Right lobe of liver (tissue), 6 donors: ENCODE measurements at regions not wholly inside any gene's neighbourhood (a gene's known extent, or its start where the extent isn't known, plus 50 kb on each side); places are given as distances from the start of the nearest gene placed in this dataset.

Experiments
- ATAC-seq, 4 donors: fragments of 200-7000 bp; cut with Tn5 transposase; one replicate each; pipeline ENCODE4 v1.9.1; 2020; ENCODE audit warnings: mild to moderate bottlenecking in 4 of 4, moderate library complexity in 4 of 4
- DNase-seq, 3 donors: peaks; one replicate each; pipeline ENCODE4 v3.0.0-alpha.2; 2020
- H3K27ac ChIP-seq, 3 donors: fragments of 200-600 bp; one replicate each; pipeline ENCODE4 v1.8.0; 2022
- H3K27me3 ChIP-seq, 2 donors: fragments of 200-600 bp; one replicate each; pipeline ENCODE4 v1.8.0; 2022
- H3K36me3 ChIP-seq, 4 donors: fragments of 200-600 bp; sonication (generic) in 1 of 4; one replicate each; pipeline versions ENCODE4 v1.5.1 to v1.8.0; 2017 to 2022; ENCODE audit warnings: control low read depth in 1 of 4
- H3K4me1 ChIP-seq, 4 donors: fragments of 200-600 bp; sonication (generic) in 1 of 4; one replicate each; pipeline versions ENCODE4 v1.5.1 to v1.8.0; 2017 to 2022; ENCODE audit warnings: control low read depth in 1 of 4
- H3K4me3 ChIP-seq, 3 donors: fragments of 200-600 bp; one replicate each; pipeline ENCODE4 v1.8.0; 2022
- H3K9me3 ChIP-seq, 4 donors: fragments of 200-600 bp; sonication (generic) in 1 of 4; one replicate each; pipeline versions ENCODE4 v1.5.1 to v1.8.0; 2017 to 2022; ENCODE audit warnings: control low read depth in 1 of 4
- POLR2A ChIP-seq: fragments of 450-650 bp; IDR thresholded peaks from one replicate; pipeline ENCODE4 v1.6.1; 2017; ENCODE audit warnings: antibody characterized with exemption, mild to moderate bottlenecking
- WGBS: methylation state at CpG from one replicate; pipeline ENCODE4 v1.1.6; 2018; ENCODE audit warnings: low coverage, low lambda C conversion rate; ENCODE audit not compliant: insufficient coverage; ENCODE audit errors: missing lambda C conversion rate; 5-methylcytosine and 5-hydroxymethylcytosine counted together
- intact Hi-C, 2 donors: fragments of 100-400 bp; cut with DNase I; formaldehyde crosslinking; loops; one replicate each; pipeline versions ENCODE4 v1.11.2 to v1.14.1; 2022
- TF ChIP-seq, protein P1 (sequence below), 4 donors: fragments of 200-600 bp in 3 of 4; fragments of 450-650 bp in 1 of 4; IDR thresholded peaks; one replicate each; pipeline versions ENCODE4 v1.5.1 to v1.8.0; 2016 to 2022; ENCODE audit warnings: antibody characterized with exemption in 4 of 4, mild to moderate bottlenecking in 2 of 4
- donor health status: DM: no; HTN: yes; CAD: no.
- donor health status: DM: no; HTN: no; CAD: no.
- donor health status: DM: no; HTN: no; CAD: no.
- donor health status: DM: no; HTN: yes; CAD: no.
- donor health status: DM: no; HTN: yes; CAD: no.

- ATAC-seq (no peak), DNase-seq (no peak)
- Histone ChIP-seq H3K36me3 (no peaks in the 10 kb centered on the region), H3K27ac (no peak overlapping the region), H3K9me3 (no peaks in the 10 kb centered on the region), H3K4me3 (no peak overlapping the region), H3K27me3 (no peaks in the 10 kb centered on the region), H3K4me1 (no peaks in the 10 kb centered on the region)
- no peak for TF ChIP-seq POLR2A
- TF ChIP-seq, protein P1, sequence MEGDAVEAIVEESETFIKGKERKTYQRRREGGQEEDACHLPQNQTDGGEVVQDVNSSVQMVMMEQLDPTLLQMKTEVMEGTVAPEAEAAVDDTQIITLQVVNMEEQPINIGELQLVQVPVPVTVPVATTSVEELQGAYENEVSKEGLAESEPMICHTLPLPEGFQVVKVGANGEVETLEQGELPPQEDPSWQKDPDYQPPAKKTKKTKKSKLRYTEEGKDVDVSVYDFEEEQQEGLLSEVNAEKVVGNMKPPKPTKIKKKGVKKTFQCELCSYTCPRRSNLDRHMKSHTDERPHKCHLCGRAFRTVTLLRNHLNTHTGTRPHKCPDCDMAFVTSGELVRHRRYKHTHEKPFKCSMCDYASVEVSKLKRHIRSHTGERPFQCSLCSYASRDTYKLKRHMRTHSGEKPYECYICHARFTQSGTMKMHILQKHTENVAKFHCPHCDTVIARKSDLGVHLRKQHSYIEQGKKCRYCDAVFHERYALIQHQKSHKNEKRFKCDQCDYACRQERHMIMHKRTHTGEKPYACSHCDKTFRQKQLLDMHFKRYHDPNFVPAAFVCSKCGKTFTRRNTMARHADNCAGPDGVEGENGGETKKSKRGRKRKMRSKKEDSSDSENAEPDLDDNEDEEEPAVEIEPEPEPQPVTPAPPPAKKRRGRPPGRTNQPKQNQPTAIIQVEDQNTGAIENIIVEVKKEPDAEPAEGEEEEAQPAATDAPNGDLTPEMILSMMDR (IDR thresholded peaks at IDR 0.05): no peak
- intact Hi-C loops: no loop called here
- 37% methylated on average over 1 of the region's 3 CpGs for WGBS
Observed at GRCh38 chr3:181288145-181288544, 298.6 kb upstream of the DNAJC19 start.

- no peaks in the 10 kb centered on the region for H3K9me3 ChIP-seq
- H3K4me1 ChIP-seq: peaks cover 0 to 17% (median 0%) of the 10 kb centered on the region in 4 donors
- 30% methylated on average over 2 of the region's 2 CpGs for WGBS
- peak in 3 of 4 donors; percentile 35 to 56 (median 55) for ATAC-seq
- no peaks in the 10 kb centered on the region for H3K27me3 ChIP-seq
- intact Hi-C loops: no loop called here
- H3K36me3 ChIP-seq: no peaks in the 10 kb centered on the region
- no peak overlapping the region for H3K27ac ChIP-seq
- DNase-seq: no peak
- peak overlapping the region in 2 of 3 donors; percentile 25 to 31 for H3K4me3 ChIP-seq
- TF ChIP-seq, protein P1 (IDR thresholded peaks at IDR 0.05): no peak
- no peak for TF ChIP-seq POLR2A
Observed at GRCh38 chr3:181279239-181279565, 289.7 kb upstream of the DNAJC19 start.

DNA sequence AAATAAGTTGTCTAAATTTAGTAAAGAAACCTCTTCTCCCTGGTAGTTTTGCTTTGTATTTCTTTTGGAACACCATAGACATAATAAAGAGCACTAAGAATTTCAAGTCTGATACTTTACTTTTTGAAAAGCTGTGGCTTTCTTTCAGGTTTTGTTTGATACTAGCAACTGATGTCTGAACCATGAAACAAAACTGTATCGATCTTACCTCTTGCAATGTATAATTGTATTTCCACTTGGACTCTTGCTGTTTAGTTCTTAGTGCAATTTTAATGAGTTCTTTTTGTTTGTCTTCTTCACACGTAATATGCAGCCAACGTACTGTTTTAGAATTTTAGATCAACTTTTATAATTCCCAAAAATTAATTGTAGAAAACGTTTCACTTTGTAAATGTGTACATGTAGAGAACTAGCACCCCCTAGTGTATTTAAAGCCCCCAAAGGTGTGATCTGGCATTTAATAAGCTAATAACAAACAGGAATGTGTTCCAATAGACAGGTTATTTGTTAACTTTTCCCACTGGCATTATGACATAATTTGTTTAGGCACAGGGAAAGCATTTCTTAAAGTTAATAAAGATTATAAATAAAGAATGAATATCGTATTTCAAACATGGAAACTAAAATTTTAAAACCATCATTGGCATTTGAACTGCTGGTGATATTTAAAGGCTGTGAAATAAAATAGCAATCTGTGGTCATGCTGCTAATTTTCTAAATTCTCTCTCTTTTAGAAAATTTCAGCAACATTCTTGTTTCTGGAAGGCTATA lies 289.1 kb upstream of the DNAJC19 start:
- intact Hi-C loops: no loop called here
- 10% methylated on average over 5 of the region's 5 CpGs for WGBS
- peak overlapping the region in 2 of 3 donors; percentile 25 to 31 for H3K4me3 ChIP-seq

DNA sequence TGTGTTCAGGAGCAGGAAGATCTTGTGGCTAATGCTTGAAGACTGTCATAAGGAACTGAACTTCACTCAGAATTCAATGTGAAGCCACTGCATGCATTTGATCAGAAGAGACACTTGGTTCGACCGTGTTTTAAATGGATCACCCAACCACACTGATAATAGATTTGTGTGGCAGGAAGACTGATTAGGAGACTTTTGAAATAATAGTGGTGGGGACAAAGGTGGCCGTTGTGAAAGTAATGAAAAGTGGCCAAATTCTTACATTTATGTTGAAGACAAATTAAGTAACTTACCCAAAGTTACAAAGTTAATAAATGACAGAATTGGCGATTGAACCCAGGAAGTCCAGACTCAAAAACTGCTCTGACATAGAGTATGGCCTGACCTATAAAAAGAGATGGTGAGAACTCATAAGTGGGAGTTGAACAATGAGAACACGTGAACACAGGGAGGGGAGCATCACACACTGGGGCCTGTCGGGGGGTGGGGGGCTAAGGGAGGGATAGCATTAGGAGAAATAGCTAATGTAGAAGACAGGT lies 286.9 kb upstream of the DNAJC19 start:
- Histone ChIP-seq H3K4me3 (no peak overlapping the region), H3K36me3 (no peaks in the 10 kb centered on the region), H3K9me3 (no peaks in the 10 kb centered on the region), H3K27me3 (no peaks in the 10 kb centered on the region), H3K4me1 (peaks cover 0 to 17% (median 0%) of the 10 kb centered on the region in 4 donors), H3K27ac (peak overlapping the region in 1 of 3 donors; percentile 19)
- ATAC-seq (peak; percentile 74 to 90 (median 80)), DNase-seq (peak in 1 of 3 donors; percentile 46)
- 30% methylated on average over 6 of the region's 6 CpGs for WGBS
- TF ChIP-seq, protein P1 (IDR thresholded peaks at IDR 0.05): no peak
- no peak for TF ChIP-seq POLR2A
- intact Hi-C loops: no loop called here

More for the DNA sequence above, 289.1 kb upstream of the DNAJC19 start:
- Histone ChIP-seq H3K9me3 (no peaks in the 10 kb centered on the region), H3K36me3 (no peaks in the 10 kb centered on the region), H3K27ac (peak overlapping the region in 1 of 3 donors; percentile 16), H3K4me1 (peaks cover 0 to 17% (median 0%) of the 10 kb centered on the region in 4 donors), H3K27me3 (no peaks in the 10 kb centered on the region)
- TF ChIP-seq, protein P1 (IDR thresholded peaks at IDR 0.05): peak; percentile 38 to 49 (median 44)
- no peak for TF ChIP-seq POLR2A
- DNase-seq (no peak), ATAC-seq (peak; percentile 58 to 79 (median 64))
